HG03139 (cell line): ENCODE measurements at regions not wholly inside any gene's neighbourhood (a gene's known extent, or its start where the extent isn't known, plus 50 kb on each side); places are given as distances from the start of the nearest gene placed in this dataset.
"Not testable (repeated sequence)": the region's sequence is repeated elsewhere in the genome, so short reads cannot be mapped to it uniquely, and the experiment has no call there.

ENCODE experiments used
- ATAC-seq: cut with Tn5 transposase; IDR thresholded peaks from one replicate; pipeline ENCODE4 v1.9.1; 2021; ENCODE audit not compliant: unreplicated experiment

DNA sequence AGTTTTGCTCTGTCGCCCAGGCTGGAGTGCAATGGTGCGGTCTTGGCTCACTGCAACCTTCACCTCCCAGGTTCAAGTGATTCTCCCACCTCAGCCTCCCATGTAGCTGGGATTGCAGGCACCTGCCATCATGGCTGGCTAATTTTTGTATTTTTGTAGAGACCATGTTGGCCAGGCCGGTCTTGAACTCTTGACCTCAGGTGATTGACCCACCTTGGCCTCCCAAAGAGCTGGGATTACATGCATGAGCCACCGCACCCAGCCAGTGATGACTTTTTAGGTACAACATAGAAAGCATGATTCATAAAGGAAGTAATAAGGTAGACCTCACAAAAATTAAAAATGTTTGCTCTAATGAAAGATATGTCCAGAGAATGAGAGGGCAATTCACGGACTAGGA is 1119.1 kb downstream of the SUCLG1 start:
- not testable (repeated sequence) for ATAC-seq

DNA sequence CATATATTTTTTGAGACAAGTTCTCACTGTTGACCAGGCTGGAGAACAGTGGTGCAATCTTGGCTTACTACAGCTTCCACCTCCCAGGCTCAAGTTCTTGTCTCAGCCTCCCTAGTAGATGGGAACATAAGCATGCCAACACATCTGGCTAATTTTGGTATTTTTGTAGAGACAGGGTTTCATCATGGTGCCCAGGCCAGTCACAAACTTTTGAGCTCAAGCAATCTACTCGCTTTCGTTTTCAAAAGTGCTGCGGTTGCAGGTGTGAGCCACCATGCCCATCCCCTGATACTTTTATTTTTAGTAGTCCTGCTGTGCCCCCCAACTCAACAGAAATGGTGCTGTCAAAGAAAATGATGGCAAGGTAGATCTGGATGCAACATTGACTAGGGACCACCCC is 1127.3 kb downstream of the SUCLG1 start:
- no peak for ATAC-seq

DNA sequence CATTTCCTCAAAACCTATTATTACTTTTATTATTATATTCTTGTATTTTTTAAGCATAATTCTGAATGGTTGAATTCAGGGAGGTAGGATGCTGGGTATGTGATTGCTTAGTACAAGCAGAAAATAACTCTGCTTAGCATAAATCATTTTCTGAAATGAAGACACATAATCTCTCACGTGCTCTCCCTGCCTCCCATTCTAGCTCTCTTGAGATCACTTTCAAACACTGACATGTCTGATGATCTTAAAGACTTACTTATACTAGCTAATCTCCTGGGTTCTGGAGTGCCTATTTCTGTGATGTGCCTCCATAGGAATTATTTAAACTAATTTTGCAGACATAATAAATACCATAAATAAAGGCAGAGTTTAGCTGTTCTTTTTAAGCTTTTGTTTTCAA is 1136.0 kb downstream of the SUCLG1 start:
- ATAC-seq: no peak

DNA sequence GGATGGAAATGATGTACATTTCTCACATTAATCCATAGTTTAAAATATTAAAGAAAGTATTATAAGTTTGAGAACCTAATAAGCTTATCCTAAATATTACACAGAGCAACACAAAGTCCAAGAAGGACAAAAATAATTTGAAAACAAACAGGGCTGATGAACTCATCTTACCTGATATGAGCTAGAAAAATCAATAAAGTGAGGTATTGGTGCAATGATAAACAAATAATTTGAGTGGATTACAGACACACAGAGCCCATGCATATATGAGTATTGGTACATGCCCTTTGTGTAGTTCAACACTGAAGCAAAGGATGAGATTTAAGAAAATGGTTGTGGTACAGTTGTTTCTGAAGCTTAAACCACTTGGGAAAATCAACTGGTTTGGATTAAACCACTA is 1139.0 kb downstream of the SUCLG1 start:
- ATAC-seq: no peak

DNA sequence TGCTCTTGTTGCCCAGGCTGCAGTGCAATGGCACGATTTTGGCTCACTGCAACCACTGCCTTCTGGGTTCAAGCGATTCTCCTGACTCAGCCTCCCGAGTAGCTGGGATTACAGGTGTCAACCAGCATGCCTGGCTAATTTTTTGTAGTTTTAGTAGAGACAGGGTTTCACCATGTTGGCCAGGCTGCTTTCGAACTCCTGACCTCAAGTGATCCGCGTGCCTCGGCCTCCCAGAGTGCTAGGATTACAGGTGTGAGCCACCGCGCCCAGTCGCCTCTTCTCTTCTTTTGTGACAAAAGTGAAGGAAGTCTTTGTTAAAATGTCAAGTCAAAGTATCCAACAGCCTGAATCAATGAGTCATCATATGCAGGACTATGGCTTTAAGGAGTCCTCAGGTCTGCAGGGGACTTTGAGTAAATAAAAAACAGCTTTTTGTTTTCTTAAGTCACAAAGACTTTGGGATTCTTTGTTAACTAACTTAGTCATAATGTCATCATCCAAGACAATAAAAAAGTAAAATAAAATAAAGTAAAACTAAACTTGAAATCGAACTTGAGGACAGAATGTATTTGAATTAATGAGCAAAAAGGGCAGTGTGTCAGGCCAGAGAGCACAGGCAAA is 1153.2 kb downstream of the SUCLG1 start:
- ATAC-seq: no peak

DNA sequence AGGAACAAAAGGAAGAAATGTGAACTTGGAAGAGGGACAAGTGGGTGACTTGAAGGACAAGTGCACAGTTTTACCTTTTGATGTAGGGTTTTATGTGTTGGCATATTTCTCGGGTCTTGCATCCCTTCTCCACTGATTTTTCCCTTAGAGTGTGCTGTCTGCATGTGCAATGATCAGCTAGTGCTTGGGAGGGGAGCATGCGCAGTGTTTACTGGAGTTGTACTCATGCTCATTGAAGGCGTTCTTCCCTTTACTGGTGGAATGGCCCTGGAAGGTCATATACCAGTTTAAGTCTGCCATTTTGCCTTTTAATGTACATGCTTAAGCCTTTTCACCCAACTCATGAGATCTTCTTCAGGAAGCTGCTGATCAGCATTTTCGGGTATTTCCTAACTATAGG is 1168.0 kb downstream of the SUCLG1 start:
- ATAC-seq: no peak

DNA sequence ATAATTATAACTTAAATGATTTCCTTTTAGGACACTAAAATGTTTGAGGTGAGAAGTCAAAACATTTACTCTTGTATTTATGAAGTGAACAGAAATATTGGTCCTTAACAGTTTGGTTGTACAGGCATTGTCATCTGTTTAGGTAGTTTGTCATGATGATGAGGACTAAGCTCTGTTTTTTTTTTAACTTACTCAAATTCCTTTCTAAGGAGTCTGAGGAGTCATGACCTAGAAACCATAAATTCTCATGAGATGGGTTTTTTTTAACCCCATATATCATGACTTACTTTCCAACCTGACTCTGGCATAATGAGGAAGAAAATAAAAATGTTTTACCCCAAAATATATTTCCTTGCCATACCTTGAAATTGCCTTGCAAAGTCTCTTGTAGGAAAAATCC is 1176.2 kb downstream of the SUCLG1 start:
- no peak for ATAC-seq

DNA sequence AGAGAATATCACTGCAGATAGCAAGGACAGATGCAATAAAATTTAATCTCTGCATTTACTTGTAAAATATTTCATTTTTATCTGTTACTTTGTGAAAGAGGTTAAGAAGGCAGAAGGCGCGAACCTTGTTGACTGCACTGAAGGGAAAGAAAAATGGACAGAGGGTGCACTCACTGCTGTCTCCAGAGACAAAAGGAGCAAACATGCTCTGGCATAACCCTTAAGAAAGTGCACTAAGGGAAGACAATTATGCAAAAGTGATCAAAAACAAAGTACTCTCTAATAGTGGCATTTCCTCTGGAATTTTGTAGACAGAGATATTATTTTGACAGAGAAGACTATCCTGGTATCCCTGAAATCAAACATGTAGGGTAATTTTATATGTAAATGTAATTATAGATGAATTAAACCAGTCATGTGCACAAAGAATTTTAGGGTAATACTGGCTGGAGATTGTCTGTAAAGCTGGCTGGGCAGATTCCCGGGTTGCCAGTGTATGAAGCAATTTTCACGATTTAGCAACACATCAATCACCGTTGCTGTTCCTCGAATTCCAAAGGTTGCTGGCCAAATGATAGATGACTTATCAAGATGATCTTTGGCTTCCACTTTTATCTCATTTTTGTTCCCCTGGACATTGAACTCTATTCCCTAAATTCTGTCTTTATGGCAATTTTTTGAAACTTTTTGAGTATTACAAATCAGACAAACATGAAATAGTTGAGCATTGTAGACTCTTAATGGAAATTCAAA is 1176.9 kb downstream of the SUCLG1 start:
- no peak for ATAC-seq

DNA sequence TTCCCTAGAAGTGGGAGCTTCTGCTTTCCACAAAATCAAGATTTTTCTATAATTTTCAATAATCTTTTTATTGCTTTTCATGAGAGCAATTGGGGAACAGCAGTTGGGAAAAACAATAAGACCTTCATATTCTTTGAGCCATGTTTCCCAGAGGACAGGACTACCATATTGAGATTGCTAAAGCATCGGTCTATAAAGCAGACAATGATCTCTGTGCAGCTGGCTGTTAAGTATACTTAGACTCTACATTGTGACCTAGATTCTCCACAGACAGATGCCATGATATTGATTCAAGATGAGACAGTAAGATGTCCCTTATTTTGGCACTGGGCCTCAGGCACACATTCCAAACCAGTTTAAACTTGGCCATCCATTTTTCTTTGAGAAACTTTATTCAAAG is 1178.7 kb downstream of the SUCLG1 start:
- ATAC-seq: no peak

DNA sequence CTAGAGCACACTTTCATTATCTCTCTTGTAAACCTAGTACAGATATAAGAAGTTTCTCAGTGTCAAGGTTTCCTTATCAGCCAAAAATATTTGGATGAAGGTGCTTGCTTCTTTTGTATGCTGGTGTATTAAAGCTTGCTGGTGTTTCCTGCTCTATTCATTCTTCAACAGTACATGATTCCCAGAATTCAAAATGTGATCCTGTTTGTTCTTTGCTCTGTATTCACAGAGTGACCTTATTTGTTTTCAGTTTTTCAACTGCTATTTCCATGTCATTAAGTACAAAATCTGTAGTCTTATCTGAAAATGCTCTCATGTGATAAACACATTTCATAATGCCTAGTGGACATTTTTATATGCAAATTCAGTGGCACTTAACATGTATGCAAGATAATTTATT is 1185.8 kb downstream of the SUCLG1 start:
- no peak for ATAC-seq

DNA sequence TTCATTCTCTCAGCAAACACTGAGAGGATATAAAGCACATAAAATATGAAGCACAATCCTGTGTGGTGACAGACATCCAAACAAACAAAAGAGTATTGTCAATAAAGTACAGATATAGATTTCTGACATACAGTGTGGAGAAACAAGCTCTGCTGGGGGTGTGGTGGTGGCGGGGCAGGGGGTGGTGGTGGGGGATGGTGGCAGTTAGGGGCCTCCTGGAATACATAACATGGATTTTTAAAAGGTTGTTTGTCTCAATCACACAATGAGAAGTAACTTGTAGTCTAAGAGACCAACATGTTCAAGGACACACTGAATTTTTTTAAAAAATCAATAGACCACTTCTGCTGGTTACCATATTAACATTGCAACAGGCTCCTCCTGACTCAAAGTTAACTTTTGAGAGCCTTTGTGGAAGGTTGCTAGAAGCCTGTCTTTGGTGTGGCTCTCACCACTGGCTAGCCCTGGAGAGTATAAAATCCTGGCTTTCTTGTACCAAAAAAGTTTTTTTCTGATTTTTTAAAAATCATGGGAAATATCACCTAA is 1197.4 kb downstream of the SUCLG1 start:
- ATAC-seq: no peak

DNA sequence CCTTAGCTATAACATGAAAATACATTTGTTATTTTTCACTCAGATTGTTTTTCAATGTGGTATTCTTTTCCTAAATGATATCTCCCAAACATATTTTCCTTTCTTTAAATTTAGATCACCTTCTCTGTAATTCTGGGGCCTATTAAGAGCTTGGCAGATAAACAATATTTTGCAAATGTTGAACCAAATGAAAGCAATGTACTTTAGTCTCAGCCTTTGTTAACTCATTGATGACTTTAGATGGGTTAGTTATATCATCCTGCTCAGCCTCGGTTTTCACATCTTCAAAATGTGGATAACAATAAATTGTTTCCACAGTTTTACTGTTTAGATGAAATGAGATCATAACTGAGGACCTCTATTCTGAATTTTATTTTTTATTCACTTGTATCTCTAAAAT is 1205.2 kb downstream of the SUCLG1 start:
- no peak for ATAC-seq

DNA sequence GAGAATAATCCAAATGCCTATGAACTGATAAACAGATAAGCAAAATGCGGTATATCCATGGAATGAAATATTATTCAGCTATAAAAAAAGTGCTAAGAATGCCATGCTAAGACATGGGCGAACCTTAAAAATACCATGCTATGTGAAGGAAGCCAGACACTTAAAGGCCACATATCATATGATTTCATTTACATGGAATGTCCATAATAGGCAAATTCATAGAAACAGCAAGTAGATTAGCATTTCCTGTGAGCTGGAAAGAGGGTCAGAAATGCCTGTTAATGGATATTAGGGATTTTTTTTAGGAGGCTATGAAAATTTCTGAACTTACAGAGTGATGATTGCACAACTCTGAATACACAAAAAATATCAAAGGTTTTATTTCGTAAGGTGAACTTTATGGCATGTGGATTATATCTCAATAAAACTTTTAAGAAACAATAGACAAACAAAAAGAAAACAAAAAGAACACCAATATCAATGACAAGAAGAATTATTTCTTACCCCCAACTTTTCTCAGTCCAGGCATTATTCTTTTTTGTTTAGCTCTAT is 1207.7 kb downstream of the SUCLG1 start:
- no peak for ATAC-seq

DNA sequence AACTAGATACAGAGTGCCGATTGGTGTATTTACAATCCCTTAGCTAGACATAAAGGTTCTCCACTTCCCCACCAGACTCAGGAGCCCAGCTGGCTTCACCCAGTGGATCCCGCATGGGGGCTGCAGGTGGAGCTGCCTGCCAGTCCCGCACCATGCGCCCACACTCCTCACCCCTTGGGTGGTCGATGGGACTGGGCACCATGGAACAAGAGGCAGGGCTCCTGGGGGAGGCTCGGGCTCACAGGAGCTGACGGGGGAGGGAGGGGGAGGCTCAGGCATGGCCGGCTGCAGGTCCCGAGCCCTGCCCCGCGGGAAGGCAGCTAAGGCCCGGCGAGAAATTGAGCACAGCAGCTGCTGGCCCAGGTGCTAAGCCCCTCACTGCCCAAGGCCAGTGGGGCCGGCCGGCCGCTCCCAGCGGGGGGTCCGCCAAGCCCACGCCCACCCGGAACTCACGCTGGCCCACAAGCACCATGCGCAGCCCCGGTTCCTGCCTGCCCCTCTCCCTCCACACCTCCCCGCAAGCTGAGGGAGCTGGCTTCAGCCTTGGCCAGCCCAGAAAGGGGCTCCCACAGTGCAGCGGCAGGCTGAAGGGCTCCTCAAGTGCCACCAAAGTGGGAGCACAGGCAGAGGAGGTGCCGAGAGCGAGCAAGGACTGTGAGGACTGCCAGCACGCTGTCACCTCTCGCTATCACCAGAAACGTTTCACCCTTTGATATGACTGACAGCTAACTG is 1213.1 kb downstream of the SUCLG1 start:
- ATAC-seq: not testable (repeated sequence)

DNA sequence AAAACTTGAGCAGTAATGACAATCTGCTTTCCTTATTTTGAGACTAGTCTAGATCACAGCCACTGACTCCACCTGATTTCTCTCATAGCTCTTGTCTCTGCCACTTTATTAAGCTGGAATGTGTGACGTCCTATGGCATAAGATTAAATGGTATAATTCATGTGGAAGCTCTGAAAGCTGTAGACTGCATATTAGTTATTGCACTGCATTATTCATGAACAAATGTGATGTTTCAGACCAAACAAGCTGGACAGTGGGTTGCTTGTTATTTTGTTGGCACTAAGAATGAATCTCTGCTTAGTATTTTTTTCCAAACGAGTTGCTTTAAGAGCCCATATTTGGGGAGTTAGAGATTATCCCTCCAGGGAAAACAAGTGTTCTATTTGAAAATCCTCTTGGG is 1218.5 kb downstream of the SUCLG1 start:
- ATAC-seq: no peak

DNA sequence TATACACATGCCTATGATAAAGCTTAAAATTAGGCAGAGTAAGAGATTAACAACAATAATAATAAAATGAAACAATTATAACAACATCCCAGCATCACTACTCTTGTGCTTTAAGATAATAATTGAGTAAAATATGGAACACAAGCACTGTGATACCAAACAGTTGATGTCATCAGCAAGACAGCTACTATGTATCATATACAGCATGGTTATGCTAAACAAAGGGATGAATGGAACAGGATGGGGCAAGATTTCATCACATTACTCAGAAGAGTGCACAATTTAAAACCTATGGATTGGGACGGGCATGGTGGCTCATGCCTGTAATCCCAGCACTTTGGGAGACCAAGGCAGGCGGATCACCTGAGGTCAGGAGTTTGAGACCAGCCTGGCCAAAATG is 1221.0 kb downstream of the SUCLG1 start:
- ATAC-seq: no peak

DNA sequence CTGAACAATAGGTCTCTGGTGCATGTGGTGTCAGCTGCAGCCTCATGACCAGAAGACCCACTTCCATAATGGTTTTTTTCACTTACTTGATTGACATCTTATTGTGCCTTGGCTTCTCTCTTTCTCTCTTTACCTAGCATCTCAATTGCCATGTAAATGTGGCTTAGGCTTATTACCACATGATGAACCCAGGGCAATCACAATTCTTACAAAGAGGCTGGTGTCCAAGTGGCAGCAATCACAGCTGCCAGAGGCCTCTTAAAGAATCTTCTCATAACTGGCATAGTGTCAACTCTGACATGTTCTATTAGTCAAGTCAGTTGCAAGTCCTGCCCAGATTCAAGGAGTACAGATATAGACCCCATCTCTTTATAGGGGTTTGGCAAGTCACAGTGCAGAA is 1224.8 kb downstream of the SUCLG1 start:
- no peak for ATAC-seq

DNA sequence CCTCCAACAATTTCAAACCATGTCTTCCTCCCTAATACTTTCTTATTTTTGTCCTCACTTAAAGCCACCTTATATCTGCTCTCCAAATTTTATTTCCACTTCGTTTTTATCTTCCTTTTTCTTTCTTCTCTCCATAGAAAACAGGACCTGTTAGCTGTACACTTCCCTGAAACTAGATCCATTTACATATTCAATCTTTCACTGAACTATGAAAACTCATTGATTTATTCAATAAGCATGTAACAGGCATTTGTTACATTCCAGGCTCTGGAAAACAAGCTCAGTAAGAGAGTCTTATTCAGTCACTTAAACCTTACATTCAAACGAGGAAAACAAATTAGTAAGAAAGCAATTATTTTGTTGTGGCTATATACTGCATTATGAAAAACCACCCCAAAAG is 1225.3 kb downstream of the SUCLG1 start:
- ATAC-seq: no peak

DNA sequence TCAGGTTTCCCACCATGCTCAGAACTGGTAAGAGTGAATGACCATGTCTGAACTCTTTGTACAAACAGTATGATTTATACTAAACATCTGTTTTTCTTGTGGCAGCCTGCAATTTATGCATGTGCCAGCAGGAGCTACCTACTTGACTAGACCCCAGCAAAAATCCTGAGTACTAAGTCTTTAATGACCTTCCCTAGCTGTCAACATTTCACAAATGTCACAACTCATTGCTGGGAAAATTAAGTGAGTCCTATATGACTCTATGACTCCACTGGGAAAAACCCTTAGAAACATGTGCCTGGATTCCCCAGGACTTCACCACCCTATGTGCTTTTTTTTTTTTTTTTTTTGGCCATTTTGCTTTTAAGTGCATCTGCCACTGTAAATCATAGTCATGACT is 1225.8 kb downstream of the SUCLG1 start:
- no peak for ATAC-seq

DNA sequence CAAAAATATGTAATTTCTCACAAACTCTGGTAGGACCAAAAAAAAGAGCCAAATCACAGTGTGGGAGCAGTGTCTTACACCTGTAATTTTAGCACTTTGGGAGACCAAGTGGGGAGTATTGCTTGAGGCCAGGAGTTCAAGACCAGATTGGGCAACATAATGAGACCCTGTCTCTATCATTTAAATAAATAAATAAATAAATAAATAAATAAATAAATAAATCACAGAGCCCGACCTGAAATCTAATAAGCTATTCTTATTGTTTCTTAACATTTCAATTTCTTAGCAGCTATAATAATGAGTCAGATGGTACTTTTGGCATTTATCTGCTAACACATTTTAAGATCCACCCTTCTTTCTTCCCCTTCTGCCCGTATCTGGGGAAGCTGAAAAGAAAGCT is 1229.6 kb downstream of the SUCLG1 start:
- no peak for ATAC-seq

DNA sequence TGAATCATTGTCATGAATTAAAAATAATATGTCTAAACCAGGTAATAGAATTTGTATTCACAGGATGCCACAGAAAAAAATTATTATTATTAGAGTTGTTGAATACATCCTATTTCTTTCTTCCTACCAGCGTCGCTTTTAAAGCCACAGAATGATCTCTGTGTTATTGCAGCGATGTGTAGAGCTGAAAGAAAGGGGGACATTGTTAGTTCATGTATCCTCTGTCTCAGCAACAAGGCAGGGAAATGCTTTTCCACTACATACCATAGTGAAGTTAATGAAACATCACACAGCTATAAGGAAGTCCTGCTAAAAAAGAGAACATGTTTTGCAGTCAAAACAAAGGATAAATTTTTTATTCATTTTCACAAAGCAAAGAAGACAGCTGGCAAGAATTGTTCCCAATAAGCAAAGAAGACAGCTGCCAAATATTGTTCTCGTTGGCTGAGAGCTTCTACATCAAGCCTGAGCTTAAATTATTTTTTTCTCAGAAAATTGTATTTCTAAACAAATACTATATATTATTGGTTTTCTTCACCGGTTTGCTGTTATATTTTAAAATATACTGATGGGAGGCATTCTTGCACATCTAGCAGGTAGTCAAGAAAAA is 1234.4 kb downstream of the SUCLG1 start:
- ATAC-seq: no peak
